Fibroblast of lung (primary cell): ENCODE measurements at regions not wholly inside any gene's neighbourhood (a gene's known extent, or its start where the extent isn't known, plus 50 kb on each side); places are given as distances from the start of the nearest gene placed in this dataset.
A peak's percentile ranks its signal among the peaks of the same experiment; 100 is the strongest.

ENCODE experiments used
- DNase-seq, 2 donors: peaks; one replicate each; pipeline versions ENCODE4 v3.0.0 to v3.0.0-alpha.2; 2010; ENCODE audit warnings: low read depth in 2 of 2
- H2AFZ ChIP-seq: 2 replicates; pipeline ENCODE4 v1.5.1; 2012; ENCODE audit warnings: low read length, control low read depth, inconsistent platforms
- H3K27ac ChIP-seq: 2 replicates; pipeline ENCODE4 v1.5.1; 2011; ENCODE audit warnings: low read length, control low read depth; ENCODE audit not compliant: insufficient read depth
- H3K27me3 ChIP-seq: 2 replicates; pipeline ENCODE4 v1.5.1; 2011; ENCODE audit warnings: mild to moderate bottlenecking, low read length; ENCODE audit not compliant: control insufficient read depth, insufficient read depth
- H3K36me3 ChIP-seq: 2 replicates; pipeline ENCODE4 v1.5.1; 2011; ENCODE audit warnings: low read length; ENCODE audit not compliant: control insufficient read depth, insufficient read depth
- H3K4me1 ChIP-seq: 2 replicates; pipeline ENCODE4 v1.5.1; 2011; ENCODE audit warnings: low read length; ENCODE audit not compliant: control insufficient read depth, insufficient read depth; ENCODE audit errors: extremely low read depth
- H3K4me2 ChIP-seq: 2 replicates; pipeline ENCODE4 v1.5.1; 2011; ENCODE audit warnings: low read length, control low read depth; ENCODE audit not compliant: insufficient read depth; ENCODE audit errors: extremely low read depth
- H3K4me3 ChIP-seq, 4 experiments: fragments of 200-600 bp in 1 of 4; sonication (generic) in 1 of 4; replicated peaks in 1 of 4; 2 replicates each; pipeline ENCODE4 v1.5.1; 2011 to 2016; ENCODE audit warnings: low read length in 4 of 4, low read depth in 3 of 4, mild to moderate bottlenecking in 3 of 4, control low read depth in 2 of 4, inconsistent platforms in 1 of 4, mixed read lengths in 1 of 4; ENCODE audit not compliant: insufficient read depth in 1 of 4; ENCODE audit errors: control extremely low read depth in 1 of 4
- H3K79me2 ChIP-seq: 2 replicates; pipeline ENCODE4 v1.5.1; 2012; ENCODE audit warnings: mild to moderate bottlenecking, low read length, inconsistent platforms; ENCODE audit not compliant: control insufficient read depth, insufficient read depth
- H3K9ac ChIP-seq: 2 replicates; pipeline ENCODE4 v1.5.1; 2011; ENCODE audit warnings: mild to moderate bottlenecking, low read length, control low read depth; ENCODE audit not compliant: insufficient read depth
- H3K9me3 ChIP-seq: 2 replicates; pipeline ENCODE4 v1.5.1; 2012; ENCODE audit warnings: low read depth, low read length; ENCODE audit not compliant: control insufficient read depth, insufficient read depth
- H4K20me1 ChIP-seq: 2 replicates; pipeline ENCODE4 v1.5.1; 2011; ENCODE audit warnings: low read length; ENCODE audit not compliant: control insufficient read depth, insufficient read depth; ENCODE audit errors: extremely low read depth
- CTCF ChIP-seq, 2 donors: IDR thresholded peaks in 1 of 2; conservative IDR thresholded peaks in 1 of 2; 1 replicate in 1 of 2; 2 replicates in 1 of 2; pipeline ENCODE4 v1.5.1; 2011 to 2012; ENCODE audit warnings: low read length in 2 of 2, control low read depth in 1 of 2, inconsistent platforms in 1 of 2, low read depth in 1 of 2, mild to moderate bottlenecking in 1 of 2
- EZH2 ChIP-seq: IDR thresholded peaks from 2 replicates; pipeline ENCODE4 v1.5.1; 2012; ENCODE audit warnings: low read length, control low read depth, mild to moderate bottlenecking; ENCODE audit errors: missing control alignments

GRCh38 chr10:52586710-52587109 lies 185.9 kb downstream of the MBL2 start:
- Histone ChIP-seq H3K9ac (no peak overlapping the region), H3K4me2 (no peak overlapping the region), H3K4me3 (no peak overlapping the region), H3K27me3 (no peaks in the 10 kb centered on the region), H4K20me1 (no peaks in the 10 kb centered on the region), H3K9me3 (no peaks in the 10 kb centered on the region), H3K4me1 (no peaks in the 10 kb centered on the region), H2AFZ (no peak overlapping the region), H3K79me2 (no peaks in the 10 kb centered on the region), H3K36me3 (no peaks in the 10 kb centered on the region), H3K27ac (no peak overlapping the region)
- TF ChIP-seq CTCF (conservative IDR thresholded peaks at IDR 0.05 in 1 of 2, IDR thresholded peaks at IDR 0.05 in 1 of 2; ENCODE audit: low read depth in 1 of 2, low read length in 2 of 2), result no peak
- TF ChIP-seq EZH2, result no peak
- DNase-seq, result no peak

- Histone ChIP-seq H3K27ac (no peak overlapping the region), H3K4me1 (no peaks in the 10 kb centered on the region), H3K27me3 (no peaks in the 10 kb centered on the region), H3K9ac (peak overlapping the region; percentile 7), H3K4me3 (peak overlapping the region; percentile 30 to 53 (median 40)), H3K79me2 (no peaks in the 10 kb centered on the region), H2AFZ (peak overlapping the region; percentile 77), H3K4me2 (peak overlapping the region; percentile 78), H3K9me3 (no peaks in the 10 kb centered on the region), H4K20me1 (no peaks in the 10 kb centered on the region), H3K36me3 (no peaks in the 10 kb centered on the region)
- TF ChIP-seq CTCF (conservative IDR thresholded peaks at IDR 0.05 in 1 of 2, IDR thresholded peaks at IDR 0.05 in 1 of 2; ENCODE audit: low read depth in 1 of 2, low read length in 2 of 2) (no peak), EZH2 (no peak)
- peak in 1 of 2 donors; percentile 41 for DNase-seq
Observed at GRCh38 chr10:52597189-52597863, 175.3 kb downstream of the MBL2 start.

GRCh38 chr10:52598936-52599335 lies 173.6 kb downstream of the MBL2 start:
- DNase-seq, result no peak
- Histone ChIP-seq H2AFZ (no peak overlapping the region), H3K27ac (no peak overlapping the region), H4K20me1 (no peaks in the 10 kb centered on the region), H3K4me2 (no peak overlapping the region), H3K9me3 (no peaks in the 10 kb centered on the region), H3K79me2 (no peaks in the 10 kb centered on the region), H3K4me1 (no peaks in the 10 kb centered on the region), H3K36me3 (no peaks in the 10 kb centered on the region), H3K27me3 (no peaks in the 10 kb centered on the region), H3K4me3 (no peak overlapping the region), H3K9ac (no peak overlapping the region)
- TF ChIP-seq EZH2, result no peak
- no peak for TF ChIP-seq CTCF (conservative IDR thresholded peaks at IDR 0.05 in 1 of 2, IDR thresholded peaks at IDR 0.05 in 1 of 2; ENCODE audit: low read depth in 1 of 2, low read length in 2 of 2)
